OCI-LY7 (cell line): ENCODE measurements at regions not wholly inside any gene's neighbourhood (a gene's known extent, or its start where the extent isn't known, plus 50 kb on each side); places are given as distances from the start of the nearest gene placed in this dataset.
A peak's percentile ranks its signal among the peaks of the same experiment; 100 is the strongest.

Source experiments
- BruUV-seq: library from RNA; stranded (reverse); fragments of 400-500 nt; replicated peaks from 2 replicates; lab custom pipeline; 2021; lab: Mats Ljungman, UMichigan
- CTCF ChIA-PET: fragments of 300-600 bp; sonication (Branson Sonifier 250); formaldehyde crosslinking; loops from one replicate; lab custom pipeline; 2022; ENCODE audit warnings: antibody characterized with exemption; ENCODE audit not compliant: unreplicated experiment; lab: Charles Lee
- POLR2A ChIA-PET: fragments of 300-600 bp; sonication (Branson Sonifier 250); formaldehyde crosslinking; loops from one replicate; lab custom pipeline; 2022; ENCODE audit warnings: antibody characterized with exemption; lab: Charles Lee
- DNase-seq: peaks from one replicate; pipeline ENCODE4 v3.0.0-alpha.2; 2015; ENCODE audit warnings: low spot score
- H2AFZ ChIP-seq: fragments of 200-600 bp; sonication (generic), shearing (Covaris generic); 2 replicates; pipeline ENCODE4 v1.6.1; 2014; ENCODE audit warnings: mild to moderate bottlenecking, antibody characterized with exemption, low read length, moderate library complexity
- H3K27ac ChIP-seq: fragments of 200-600 bp; sonication (generic); 2 replicates; pipeline ENCODE4 v1.5.1; 2014; ENCODE audit warnings: mixed run types, low read depth, mild to moderate bottlenecking, moderate library complexity, low read length, inconsistent platforms; ENCODE audit not compliant: poor library complexity, severe bottlenecking
- H3K36me3 ChIP-seq: fragments of 200-600 bp; sonication (generic); 2 replicates; pipeline ENCODE4 v1.6.1; 2014; ENCODE audit warnings: mild to moderate bottlenecking, antibody characterized with exemption, low read length, moderate library complexity, mixed read lengths; ENCODE audit not compliant: insufficient read depth
- H3K4me1 ChIP-seq: fragments of 200-600 bp; sonication (generic); 2 replicates; pipeline ENCODE4 v1.5.1; 2014; ENCODE audit warnings: mild to moderate bottlenecking, low read length; ENCODE audit not compliant: insufficient read depth, poor library complexity, severe bottlenecking
- H3K4me2 ChIP-seq: fragments of 200-600 bp; sonication (generic); 2 replicates; pipeline ENCODE4 v1.6.1; 2014; ENCODE audit warnings: mild to moderate bottlenecking, low read length
- H3K4me3 ChIP-seq: fragments of 200-600 bp; sonication (generic); 2 replicates; pipeline ENCODE4 v1.5.1; 2014; ENCODE audit warnings: mild to moderate bottlenecking, low read depth, low read length; ENCODE audit not compliant: poor library complexity, severe bottlenecking
- H3K79me2 ChIP-seq: fragments of 200-600 bp; sonication (generic); 2 replicates; pipeline ENCODE4 v1.6.1; 2016; ENCODE audit warnings: low read depth, mild to moderate bottlenecking, low read length, moderate library complexity, mixed read lengths; ENCODE audit not compliant: insufficient read depth
- H3K9me2 ChIP-seq: fragments of 200-600 bp; sonication (generic); 2 replicates; pipeline ENCODE4 v1.6.1; 2016; ENCODE audit warnings: mild to moderate bottlenecking, low read length, mixed read lengths; ENCODE audit not compliant: insufficient read depth
- H3K9me3 ChIP-seq: fragments of 200-600 bp; sonication (generic); 2 replicates; pipeline ENCODE4 v1.6.1; 2014; ENCODE audit warnings: mild to moderate bottlenecking, mixed run types, low read length, mixed read lengths
- H4K20me1 ChIP-seq: fragments of 200-600 bp; sonication (generic); 2 replicates; pipeline ENCODE4 v1.6.1; 2014; ENCODE audit warnings: mild to moderate bottlenecking, antibody characterized with exemption, low read length, moderate library complexity, mixed read lengths; ENCODE audit not compliant: insufficient read depth
- EZH2phosphoT487 ChIP-seq: fragments of 200-600 bp; sonication (generic); IDR thresholded peaks from 2 replicates; pipeline ENCODE4 v1.6.1; 2018; ENCODE audit warnings: low read depth, borderline replicate concordance, mild to moderate bottlenecking, mixed run types, antibody characterized with exemption, low read length, moderate library complexity, mixed read lengths
- intact Hi-C: fragments of 100-400 bp; cut with micrococcal nuclease; formaldehyde crosslinking; loops from one replicate; pipeline ENCODE4 v1.10.0; 2022; ENCODE audit not compliant: unreplicated experiment
- TF ChIP-seq, protein P1 (sequence below): fragments of 200-600 bp; sonication (generic); conservative IDR thresholded peaks from 2 replicates; pipeline ENCODE4 v1.5.1; 2014; ENCODE audit warnings: mild to moderate bottlenecking, antibody characterized with exemption, low read length, moderate library complexity, mixed read lengths

GRCh38 chr13:69547780-69548179, 559.8 kb upstream of the ATXN8OS start:
- no peaks in the 10 kb centered on the region for H3K79me2 ChIP-seq
- no peak overlapping the region for H3K4me2 ChIP-seq
- BruUV-seq = no TSS peak
- POLR2A ChIA-PET = no interaction called here
- intact Hi-C loops = no loop called here
- H4K20me1 ChIP-seq = no peaks in the 10 kb centered on the region
- no peaks in the 10 kb centered on the region for H3K4me1 ChIP-seq
- DNase-seq = no peak
- H3K27ac ChIP-seq = no peak overlapping the region
- H3K4me3 ChIP-seq = no peak overlapping the region
- no peaks in the 10 kb centered on the region for H3K36me3 ChIP-seq
- TF ChIP-seq EZH2phosphoT487 = no peak
- TF ChIP-seq, protein P1, sequence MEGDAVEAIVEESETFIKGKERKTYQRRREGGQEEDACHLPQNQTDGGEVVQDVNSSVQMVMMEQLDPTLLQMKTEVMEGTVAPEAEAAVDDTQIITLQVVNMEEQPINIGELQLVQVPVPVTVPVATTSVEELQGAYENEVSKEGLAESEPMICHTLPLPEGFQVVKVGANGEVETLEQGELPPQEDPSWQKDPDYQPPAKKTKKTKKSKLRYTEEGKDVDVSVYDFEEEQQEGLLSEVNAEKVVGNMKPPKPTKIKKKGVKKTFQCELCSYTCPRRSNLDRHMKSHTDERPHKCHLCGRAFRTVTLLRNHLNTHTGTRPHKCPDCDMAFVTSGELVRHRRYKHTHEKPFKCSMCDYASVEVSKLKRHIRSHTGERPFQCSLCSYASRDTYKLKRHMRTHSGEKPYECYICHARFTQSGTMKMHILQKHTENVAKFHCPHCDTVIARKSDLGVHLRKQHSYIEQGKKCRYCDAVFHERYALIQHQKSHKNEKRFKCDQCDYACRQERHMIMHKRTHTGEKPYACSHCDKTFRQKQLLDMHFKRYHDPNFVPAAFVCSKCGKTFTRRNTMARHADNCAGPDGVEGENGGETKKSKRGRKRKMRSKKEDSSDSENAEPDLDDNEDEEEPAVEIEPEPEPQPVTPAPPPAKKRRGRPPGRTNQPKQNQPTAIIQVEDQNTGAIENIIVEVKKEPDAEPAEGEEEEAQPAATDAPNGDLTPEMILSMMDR = no peak
- no peaks in the 10 kb centered on the region for H3K9me3 ChIP-seq
- CTCF ChIA-PET = no interaction called here
- no peaks in the 10 kb centered on the region for H3K9me2 ChIP-seq
- H2AFZ ChIP-seq = no peak overlapping the region

DNA sequence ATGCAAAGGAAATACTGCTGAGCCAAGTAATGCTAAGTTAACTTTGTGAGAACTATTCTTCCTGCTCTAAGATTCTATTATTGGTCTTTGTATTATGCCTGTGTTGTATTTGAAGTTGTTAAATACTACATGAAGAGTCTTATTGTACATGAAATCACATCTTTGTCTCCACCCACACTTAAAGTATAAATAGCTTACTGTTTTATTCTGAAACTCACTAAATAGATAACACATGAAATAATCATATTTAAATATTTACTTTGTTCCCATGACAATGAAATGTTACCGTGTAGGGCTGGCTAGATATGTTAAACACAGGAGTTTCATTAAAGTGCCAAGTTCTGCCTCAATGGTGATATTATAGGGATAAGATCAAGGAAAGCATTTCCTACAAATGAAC, 562.1 kb upstream of the ATXN8OS start:
- BruUV-seq = no TSS peak
- no peak overlapping the region for H3K27ac ChIP-seq
- no peaks in the 10 kb centered on the region for H3K4me1 ChIP-seq
- H3K9me2 ChIP-seq = no peaks in the 10 kb centered on the region
- no peak overlapping the region for H3K4me3 ChIP-seq
- no peaks in the 10 kb centered on the region for H3K36me3 ChIP-seq
- TF ChIP-seq, protein P1 = no peak
- no peak for TF ChIP-seq EZH2phosphoT487
- ChIA-PET POLR2A (interaction anchor here (0.8 kb wide), 1 partner anchor 17 kb away, joined by 4 read pairs; no protein-coding TSS in a partner anchor), CTCF (no interaction called here)
- H3K9me3 ChIP-seq = no peaks in the 10 kb centered on the region
- no peaks in the 10 kb centered on the region for H4K20me1 ChIP-seq
- H2AFZ ChIP-seq = no peak overlapping the region
- no peaks in the 10 kb centered on the region for H3K79me2 ChIP-seq
- no peak for DNase-seq
- no peak overlapping the region for H3K4me2 ChIP-seq
- intact Hi-C loops = no loop called here

- Histone ChIP-seq H2AFZ (no peak overlapping the region), H3K9me3 (no peaks in the 10 kb centered on the region), H3K9me2 (no peaks in the 10 kb centered on the region), H4K20me1 (no peaks in the 10 kb centered on the region), H3K4me2 (no peak overlapping the region), H3K27ac (no peak overlapping the region), H3K79me2 (no peaks in the 10 kb centered on the region), H3K36me3 (no peaks in the 10 kb centered on the region), H3K4me3 (no peak overlapping the region), H3K4me1 (no peaks in the 10 kb centered on the region)
- intact Hi-C loops = no loop called here
- POLR2A ChIA-PET = no interaction called here
- TF ChIP-seq, protein P1 = peak; percentile 68
- no peak for TF ChIP-seq EZH2phosphoT487
- no peak for DNase-seq
- CTCF ChIA-PET = no interaction called here
- BruUV-seq = no TSS peak
These were observed 583.0 kb upstream of the ATXN8OS start for GRCh38 chr13:69524459-69525150.
